ENCODE measurements at regions not wholly inside any gene's neighbourhood (a gene's known extent, or its start where the extent isn't known, plus 50 kb on each side); places are given as distances from the start of the nearest gene placed in this dataset.
A peak's percentile ranks its signal among the peaks of the same experiment; 100 is the strongest.

DNA sequence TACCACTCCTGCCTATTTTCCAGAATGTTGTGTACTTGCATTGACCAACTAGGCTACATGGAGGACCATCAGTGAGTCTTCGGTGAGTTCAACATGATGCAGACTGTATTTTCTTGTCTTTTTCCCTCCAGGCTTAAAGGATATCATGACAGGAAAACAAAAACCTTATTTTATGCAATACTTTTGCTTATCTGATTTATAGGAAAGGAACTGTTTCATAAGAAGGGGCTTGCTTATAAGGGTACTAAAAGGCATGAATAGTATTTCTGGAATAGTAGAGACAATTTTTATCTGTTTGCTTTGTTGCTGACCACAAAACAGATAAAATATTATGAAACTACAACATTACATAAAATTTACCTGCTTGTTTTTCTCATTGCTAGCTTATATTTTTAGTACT, 374.7 kb downstream of the KLF5 start:
- H2AFZ ChIP-seq (ENCODE audit: low read depth, low read length) = no peak overlapping the region
- peaks cover 11% of the 10 kb centered on the region for H3K4me1 ChIP-seq (ENCODE audit: insufficient read depth, low read length)
- H4K20me1 ChIP-seq (ENCODE audit: insufficient read depth, low read length) = no peaks in the 10 kb centered on the region
- no peaks in the 10 kb centered on the region for H3K27me3 ChIP-seq (ENCODE audit: insufficient read depth, low read length)
- H3K9ac ChIP-seq (ENCODE audit: low read length) = no peak overlapping the region
- FAIRE-seq (no peak), DNase-seq (ENCODE audit: low read depth) (no peak)
- Mint-ChIP-seq H3K4me3 (ENCODE audit: unreplicated experiment) (no peak overlapping the region), H3K36me3 (ENCODE audit: low read depth, unreplicated experiment) (peaks cover 1% of the 10 kb centered on the region), H3K4me1 (ENCODE audit: low read depth, unreplicated experiment) (peaks cover 16% of the 10 kb centered on the region), H3K27ac (ENCODE audit: unreplicated experiment) (no peak overlapping the region), H3K27me3 (ENCODE audit: low read depth, unreplicated experiment) (no peaks in the 10 kb centered on the region), H3K9me3 (ENCODE audit: unreplicated experiment) (peaks cover 3% of the 10 kb centered on the region)
- no peak overlapping the region for H3K27ac ChIP-seq (ENCODE audit: low read depth, low read length)
- H3K79me2 ChIP-seq (ENCODE audit: insufficient read depth, low read length) = no peaks in the 10 kb centered on the region
- H3K36me3 ChIP-seq (ENCODE audit: insufficient read depth, low read length) = no peaks in the 10 kb centered on the region
- H3K4me2 ChIP-seq (ENCODE audit: low read length) = no peak overlapping the region
- no peak for TF ChIP-seq EZH2 (IDR thresholded peaks at IDR 0.05; ENCODE audit: insufficient read depth, low read length)
- TF ChIP-seq, protein P1, sequence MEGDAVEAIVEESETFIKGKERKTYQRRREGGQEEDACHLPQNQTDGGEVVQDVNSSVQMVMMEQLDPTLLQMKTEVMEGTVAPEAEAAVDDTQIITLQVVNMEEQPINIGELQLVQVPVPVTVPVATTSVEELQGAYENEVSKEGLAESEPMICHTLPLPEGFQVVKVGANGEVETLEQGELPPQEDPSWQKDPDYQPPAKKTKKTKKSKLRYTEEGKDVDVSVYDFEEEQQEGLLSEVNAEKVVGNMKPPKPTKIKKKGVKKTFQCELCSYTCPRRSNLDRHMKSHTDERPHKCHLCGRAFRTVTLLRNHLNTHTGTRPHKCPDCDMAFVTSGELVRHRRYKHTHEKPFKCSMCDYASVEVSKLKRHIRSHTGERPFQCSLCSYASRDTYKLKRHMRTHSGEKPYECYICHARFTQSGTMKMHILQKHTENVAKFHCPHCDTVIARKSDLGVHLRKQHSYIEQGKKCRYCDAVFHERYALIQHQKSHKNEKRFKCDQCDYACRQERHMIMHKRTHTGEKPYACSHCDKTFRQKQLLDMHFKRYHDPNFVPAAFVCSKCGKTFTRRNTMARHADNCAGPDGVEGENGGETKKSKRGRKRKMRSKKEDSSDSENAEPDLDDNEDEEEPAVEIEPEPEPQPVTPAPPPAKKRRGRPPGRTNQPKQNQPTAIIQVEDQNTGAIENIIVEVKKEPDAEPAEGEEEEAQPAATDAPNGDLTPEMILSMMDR (IDR thresholded peaks at IDR 0.05; ENCODE audit: insufficient read depth, low read depth, low read length) = no peak
- peaks cover 2% of the 10 kb centered on the region for H3K9me3 ChIP-seq (ENCODE audit: insufficient read depth, low read depth, low read length)
- no peak overlapping the region for H3K4me3 ChIP-seq (ENCODE audit: insufficient read depth, low read depth, low read length)

DNA sequence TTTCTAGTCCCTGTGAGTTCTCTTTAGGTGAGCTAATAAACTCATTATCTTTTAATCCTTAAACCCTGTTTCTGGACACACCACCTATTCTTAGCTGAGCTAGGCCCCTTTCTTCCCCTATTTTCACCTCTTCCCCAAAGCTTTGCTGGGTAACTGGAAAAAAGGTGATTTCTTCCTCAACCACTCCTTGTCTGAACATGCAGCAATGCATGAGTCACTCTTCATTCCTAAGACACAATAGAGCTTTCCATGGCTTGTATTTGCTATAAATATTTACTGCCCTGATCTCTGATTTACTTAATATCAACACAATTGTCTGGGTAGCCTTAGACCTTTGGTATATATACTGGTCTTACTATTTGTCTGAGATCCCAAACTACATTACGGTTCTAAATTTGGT, 370.9 kb downstream of the KLF5 start:
- no peak overlapping the region for H3K4me3 ChIP-seq (ENCODE audit: insufficient read depth, low read depth, low read length)
- H2AFZ ChIP-seq (ENCODE audit: low read depth, low read length) = no peak overlapping the region
- H4K20me1 ChIP-seq (ENCODE audit: insufficient read depth, low read length) = no peaks in the 10 kb centered on the region
- FAIRE-seq (no peak), DNase-seq (ENCODE audit: low read depth) (peak; percentile 81)
- peaks cover 20% of the 10 kb centered on the region for H3K4me1 ChIP-seq (ENCODE audit: insufficient read depth, low read length)
- Mint-ChIP-seq H3K27ac (ENCODE audit: unreplicated experiment) (peak overlapping the region; percentile 95), H3K27me3 (ENCODE audit: low read depth, unreplicated experiment) (no peaks in the 10 kb centered on the region), H3K4me1 (ENCODE audit: low read depth, unreplicated experiment) (peaks cover 27% of the 10 kb centered on the region), H3K9me3 (ENCODE audit: unreplicated experiment) (peaks cover 2% of the 10 kb centered on the region), H3K4me3 (ENCODE audit: unreplicated experiment) (no peak overlapping the region), H3K36me3 (ENCODE audit: low read depth, unreplicated experiment) (no peaks in the 10 kb centered on the region)
- H3K27ac ChIP-seq (ENCODE audit: low read depth, low read length) = peak overlapping the region; percentile 54
- H3K9me3 ChIP-seq (ENCODE audit: insufficient read depth, low read depth, low read length) = no peaks in the 10 kb centered on the region
- H3K36me3 ChIP-seq (ENCODE audit: insufficient read depth, low read length) = no peaks in the 10 kb centered on the region
- H3K9ac ChIP-seq (ENCODE audit: low read length) = no peak overlapping the region
- no peaks in the 10 kb centered on the region for H3K79me2 ChIP-seq (ENCODE audit: insufficient read depth, low read length)
- TF ChIP-seq, protein P1 (IDR thresholded peaks at IDR 0.05; ENCODE audit: insufficient read depth, low read depth, low read length) = no peak
- no peak for TF ChIP-seq EZH2 (IDR thresholded peaks at IDR 0.05; ENCODE audit: insufficient read depth, low read length)
- H3K27me3 ChIP-seq (ENCODE audit: insufficient read depth, low read length) = no peaks in the 10 kb centered on the region
- peak overlapping the region; percentile 40 for H3K4me2 ChIP-seq (ENCODE audit: low read length)

DNA sequence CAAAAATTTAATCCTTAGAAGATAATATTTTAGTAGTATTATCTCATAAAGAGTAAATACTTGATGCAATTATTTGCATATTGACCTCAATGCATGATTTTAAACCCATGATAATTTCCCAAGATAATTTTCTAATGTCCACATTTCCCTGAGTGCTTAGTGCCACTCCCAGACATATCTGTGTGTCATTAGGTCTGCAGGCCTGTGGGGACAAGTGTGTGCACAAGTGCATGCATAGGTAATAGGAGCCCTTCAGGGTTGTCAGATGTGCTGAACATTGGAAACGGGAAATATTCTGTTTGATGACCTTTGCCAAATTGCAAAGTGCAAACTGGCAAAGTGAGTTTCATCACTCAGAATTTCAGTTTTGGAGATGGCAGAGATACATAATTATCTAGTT, 369.9 kb downstream of the KLF5 start:
- Histone ChIP-seq H3K4me2 (ENCODE audit: low read length) (peak overlapping the region; percentile 24), H3K4me1 (ENCODE audit: insufficient read depth, low read length) (peaks cover 20% of the 10 kb centered on the region), H3K36me3 (ENCODE audit: insufficient read depth, low read length) (no peaks in the 10 kb centered on the region), H4K20me1 (ENCODE audit: insufficient read depth, low read length) (no peaks in the 10 kb centered on the region), H3K9me3 (ENCODE audit: insufficient read depth, low read depth, low read length) (no peaks in the 10 kb centered on the region), H3K79me2 (ENCODE audit: insufficient read depth, low read length) (no peaks in the 10 kb centered on the region), H2AFZ (ENCODE audit: low read depth, low read length) (no peak overlapping the region), H3K4me3 (ENCODE audit: insufficient read depth, low read depth, low read length) (no peak overlapping the region), H3K27me3 (ENCODE audit: insufficient read depth, low read length) (no peaks in the 10 kb centered on the region), H3K9ac (ENCODE audit: low read length) (no peak overlapping the region), H3K27ac (ENCODE audit: low read depth, low read length) (peak overlapping the region; percentile 21)
- no peak for FAIRE-seq
- H3K4me3 Mint-ChIP-seq (ENCODE audit: unreplicated experiment) = no peak overlapping the region
- DNase-seq (ENCODE audit: low read depth) = no peak
- no peaks in the 10 kb centered on the region for H3K36me3 Mint-ChIP-seq (ENCODE audit: low read depth, unreplicated experiment)
- peak overlapping the region; percentile 95 for H3K27ac Mint-ChIP-seq (ENCODE audit: unreplicated experiment)
- H3K4me1 Mint-ChIP-seq (ENCODE audit: low read depth, unreplicated experiment) = peaks cover 27% of the 10 kb centered on the region
- H3K27me3 Mint-ChIP-seq (ENCODE audit: low read depth, unreplicated experiment) = no peaks in the 10 kb centered on the region
- TF ChIP-seq, protein P1 (IDR thresholded peaks at IDR 0.05; ENCODE audit: insufficient read depth, low read depth, low read length) = no peak
- TF ChIP-seq EZH2 (IDR thresholded peaks at IDR 0.05; ENCODE audit: insufficient read depth, low read length) = no peak
- H3K9me3 Mint-ChIP-seq (ENCODE audit: unreplicated experiment) = peaks cover 2% of the 10 kb centered on the region
